ENCODE measurements at regions not wholly inside any gene's neighbourhood (a gene's known extent, or its start where the extent isn't known, plus 50 kb on each side); places are given as distances from the start of the nearest gene placed in this dataset.

- no peak for TF ChIP-seq CTCF (IDR thresholded peaks at IDR 0.05; ENCODE audit: poor library complexity, severe bottlenecking)
- TF ChIP-seq SMC3 (conservative IDR thresholded peaks at IDR 0.05; ENCODE audit: poor library complexity): no peak
- no peak for TF ChIP-seq TAF1 (IDR thresholded peaks at IDR 0.05; ENCODE audit: low read depth)
- TF ChIP-seq POLR2AphosphoS5 (IDR thresholded peaks at IDR 0.05): no peak
- TF ChIP-seq RAD21 (conservative IDR thresholded peaks at IDR 0.05): no peak
- no peak for TF ChIP-seq EP300 (conservative IDR thresholded peaks at IDR 0.05; ENCODE audit: poor library complexity, severe bottlenecking)
- no peak for TF ChIP-seq MXI1 (conservative IDR thresholded peaks at IDR 0.05; ENCODE audit: poor library complexity, severe bottlenecking)
These were observed 320.4 kb upstream of the CRIM1 start for GRCh38 chr2:36035137-36035536.
